ENCODE measurements at regions not wholly inside any gene's neighbourhood (a gene's known extent, or its start where the extent isn't known, plus 50 kb on each side); places are given as distances from the start of the nearest gene placed in this dataset.

DNA sequence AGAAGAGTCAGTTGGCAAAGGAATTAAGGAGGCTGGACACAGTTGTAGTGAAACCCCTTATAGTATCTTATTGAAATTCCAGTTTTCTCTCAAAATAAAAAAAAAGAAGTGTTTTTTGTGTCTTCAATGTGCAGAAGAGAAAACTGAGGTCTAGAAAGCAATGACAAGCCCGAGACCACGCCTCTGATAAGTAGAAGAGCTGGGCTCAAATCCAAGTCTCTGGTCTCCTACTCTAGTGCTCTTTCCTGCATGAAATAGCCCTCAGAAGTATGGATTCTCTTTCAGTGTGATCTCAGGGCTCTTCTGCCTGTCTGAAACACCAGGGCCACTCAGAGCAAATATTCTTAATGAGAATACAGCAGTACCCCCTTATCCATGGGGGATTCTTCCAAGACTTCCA is 200.9 kb downstream of the KIF18A start:
- TF ChIP-seq, protein P1, sequence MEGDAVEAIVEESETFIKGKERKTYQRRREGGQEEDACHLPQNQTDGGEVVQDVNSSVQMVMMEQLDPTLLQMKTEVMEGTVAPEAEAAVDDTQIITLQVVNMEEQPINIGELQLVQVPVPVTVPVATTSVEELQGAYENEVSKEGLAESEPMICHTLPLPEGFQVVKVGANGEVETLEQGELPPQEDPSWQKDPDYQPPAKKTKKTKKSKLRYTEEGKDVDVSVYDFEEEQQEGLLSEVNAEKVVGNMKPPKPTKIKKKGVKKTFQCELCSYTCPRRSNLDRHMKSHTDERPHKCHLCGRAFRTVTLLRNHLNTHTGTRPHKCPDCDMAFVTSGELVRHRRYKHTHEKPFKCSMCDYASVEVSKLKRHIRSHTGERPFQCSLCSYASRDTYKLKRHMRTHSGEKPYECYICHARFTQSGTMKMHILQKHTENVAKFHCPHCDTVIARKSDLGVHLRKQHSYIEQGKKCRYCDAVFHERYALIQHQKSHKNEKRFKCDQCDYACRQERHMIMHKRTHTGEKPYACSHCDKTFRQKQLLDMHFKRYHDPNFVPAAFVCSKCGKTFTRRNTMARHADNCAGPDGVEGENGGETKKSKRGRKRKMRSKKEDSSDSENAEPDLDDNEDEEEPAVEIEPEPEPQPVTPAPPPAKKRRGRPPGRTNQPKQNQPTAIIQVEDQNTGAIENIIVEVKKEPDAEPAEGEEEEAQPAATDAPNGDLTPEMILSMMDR (IDR thresholded peaks at IDR 0.05; ENCODE audit: insufficient read depth, low read depth, low read length) = no peak
- no peak for TF ChIP-seq EZH2 (IDR thresholded peaks at IDR 0.05; ENCODE audit: insufficient read depth, low read length)

Measured in astrocyte (in vitro differentiated cells and primary cell).